RWPE2 (cell line): ENCODE measurements at regions not wholly inside any gene's neighbourhood (a gene's known extent, or its start where the extent isn't known, plus 50 kb on each side); places are given as distances from the start of the nearest gene placed in this dataset.

Experiments used
- ATAC-seq: fragments of 200-7000 bp; cut with Tn5 transposase; 3 replicates; pipeline ENCODE4 v1.9.1; 2021; ENCODE audit warnings: low read depth
- DNase-seq: peaks from one replicate; pipeline ENCODE4 v3.0.0-alpha.2; 2020; ENCODE audit warnings: low spot score
- H3K27ac ChIP-seq: fragments of 450-650 bp; 2 replicates; pipeline ENCODE4 v1.5.1; 2017; ENCODE audit warnings: mild to moderate bottlenecking; ENCODE audit not compliant: poor library complexity, severe bottlenecking
- H3K27me3 ChIP-seq: fragments of 250-450 bp; sonication (Bioruptor Pico); 2 replicates; pipeline ENCODE4 v1.5.1; 2021; ENCODE audit warnings: mild to moderate bottlenecking, moderate library complexity; ENCODE audit not compliant: insufficient read depth, poor library complexity, severe bottlenecking
- H3K36me3 ChIP-seq: fragments of 250-450 bp; sonication (Bioruptor Pico); 2 replicates; pipeline ENCODE4 v1.5.1; 2020; ENCODE audit warnings: low read depth, mild to moderate bottlenecking, moderate library complexity
- H3K4me1 ChIP-seq: fragments of 250-450 bp; sonication (Bioruptor Pico); 2 replicates; pipeline ENCODE4 v1.5.1; 2021; ENCODE audit warnings: mild to moderate bottlenecking, moderate library complexity; ENCODE audit not compliant: insufficient read depth, poor library complexity, severe bottlenecking
- H3K4me3 ChIP-seq: fragments of 250-450 bp; sonication (Bioruptor Pico); 2 replicates; pipeline ENCODE4 v1.5.1; 2021; ENCODE audit warnings: mild to moderate bottlenecking, moderate library complexity; ENCODE audit not compliant: severe bottlenecking
- H3K9me3 ChIP-seq: fragments of 250-450 bp; sonication (Bioruptor Pico); 2 replicates; pipeline ENCODE4 v1.5.1; 2021; ENCODE audit warnings: mild to moderate bottlenecking, moderate library complexity; ENCODE audit not compliant: severe bottlenecking
- TF ChIP-seq, protein P1 (sequence below): fragments of 450-650 bp; IDR thresholded peaks from one replicate; pipeline ENCODE4 v1.5.1; 2017; ENCODE audit warnings: mild to moderate bottlenecking, moderate library complexity; ENCODE audit not compliant: poor library complexity, severe bottlenecking

DNA sequence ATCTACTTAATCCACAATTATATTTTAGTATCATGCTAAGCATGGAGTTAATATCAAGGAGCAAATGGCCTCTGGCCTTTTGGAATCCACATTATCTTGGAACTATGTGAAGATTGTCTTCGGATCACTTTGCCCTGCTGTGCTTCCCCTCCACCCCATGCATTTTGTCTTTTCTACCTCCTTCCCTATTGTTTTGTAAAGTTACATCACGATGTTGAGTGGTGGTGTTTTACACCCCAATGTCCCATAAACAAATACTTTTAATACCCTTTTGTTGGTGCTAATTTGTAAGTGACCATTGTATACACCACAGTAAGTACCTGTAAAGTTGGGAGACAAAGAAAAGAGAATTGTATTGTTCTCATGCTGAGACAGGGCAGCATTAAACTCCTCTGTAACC is 258.4 kb upstream of the ZNF717 start:
- H3K36me3 ChIP-seq, result no peaks in the 10 kb centered on the region
- TF ChIP-seq, protein P1, sequence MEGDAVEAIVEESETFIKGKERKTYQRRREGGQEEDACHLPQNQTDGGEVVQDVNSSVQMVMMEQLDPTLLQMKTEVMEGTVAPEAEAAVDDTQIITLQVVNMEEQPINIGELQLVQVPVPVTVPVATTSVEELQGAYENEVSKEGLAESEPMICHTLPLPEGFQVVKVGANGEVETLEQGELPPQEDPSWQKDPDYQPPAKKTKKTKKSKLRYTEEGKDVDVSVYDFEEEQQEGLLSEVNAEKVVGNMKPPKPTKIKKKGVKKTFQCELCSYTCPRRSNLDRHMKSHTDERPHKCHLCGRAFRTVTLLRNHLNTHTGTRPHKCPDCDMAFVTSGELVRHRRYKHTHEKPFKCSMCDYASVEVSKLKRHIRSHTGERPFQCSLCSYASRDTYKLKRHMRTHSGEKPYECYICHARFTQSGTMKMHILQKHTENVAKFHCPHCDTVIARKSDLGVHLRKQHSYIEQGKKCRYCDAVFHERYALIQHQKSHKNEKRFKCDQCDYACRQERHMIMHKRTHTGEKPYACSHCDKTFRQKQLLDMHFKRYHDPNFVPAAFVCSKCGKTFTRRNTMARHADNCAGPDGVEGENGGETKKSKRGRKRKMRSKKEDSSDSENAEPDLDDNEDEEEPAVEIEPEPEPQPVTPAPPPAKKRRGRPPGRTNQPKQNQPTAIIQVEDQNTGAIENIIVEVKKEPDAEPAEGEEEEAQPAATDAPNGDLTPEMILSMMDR, result no peak
- H3K27me3 ChIP-seq, result no peaks in the 10 kb centered on the region
- no peaks in the 10 kb centered on the region for H3K9me3 ChIP-seq
- H3K4me1 ChIP-seq, result peaks cover 25% of the 10 kb centered on the region
- DNase-seq (no peak), ATAC-seq (no peak)
- H3K4me3 ChIP-seq, result no peak overlapping the region
- H3K27ac ChIP-seq, result no peak overlapping the region

DNA sequence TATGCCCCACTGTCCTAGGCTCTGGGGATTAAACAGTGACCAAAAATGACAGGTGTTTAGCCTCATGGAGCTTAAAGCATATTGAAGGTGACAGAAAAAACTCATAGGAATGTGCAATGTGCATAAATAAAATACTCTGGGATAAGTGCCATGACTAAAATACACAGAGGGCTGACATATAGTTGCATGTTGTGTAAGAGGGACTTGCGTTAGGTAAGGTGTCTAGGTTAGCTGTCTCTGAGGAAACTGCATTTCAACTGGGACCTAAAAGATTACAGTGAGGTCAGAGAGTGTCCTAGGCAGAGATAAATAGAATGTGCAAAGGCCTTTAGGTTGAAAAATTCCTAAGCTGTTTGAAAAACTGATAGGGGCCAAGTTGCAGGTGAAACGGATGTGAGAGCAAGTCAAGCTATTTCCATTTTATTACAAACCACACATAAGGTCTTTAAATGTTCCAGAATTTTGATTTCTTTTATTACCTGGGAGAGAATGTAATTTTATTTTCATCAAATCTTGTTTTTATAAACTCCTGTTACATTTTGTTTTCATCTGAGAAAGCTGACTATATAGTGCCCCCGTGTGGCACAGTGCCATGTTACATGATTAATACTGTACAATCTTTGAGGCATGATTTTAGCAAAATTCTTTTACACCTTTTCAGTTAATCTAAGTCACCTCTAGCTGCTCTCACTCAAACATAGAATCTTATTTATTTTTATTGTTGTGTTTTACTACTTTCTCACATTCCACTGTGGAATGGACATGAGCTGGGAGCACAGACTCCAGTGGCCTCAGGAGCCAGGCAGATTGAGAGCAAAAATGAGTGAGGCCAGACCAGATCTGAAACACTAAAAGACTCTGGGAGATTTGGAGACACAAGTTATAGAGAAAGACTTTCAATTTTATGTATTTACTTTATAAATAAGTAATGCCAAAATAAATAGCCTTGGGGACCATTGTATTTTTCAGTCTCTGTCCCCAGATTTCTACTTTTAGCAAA is 259.6 kb upstream of the ZNF717 start:
- no peak overlapping the region for H3K27ac ChIP-seq
- no peak overlapping the region for H3K4me3 ChIP-seq
- TF ChIP-seq, protein P1, result peak; percentile 91
- peaks cover 16% of the 10 kb centered on the region for H3K4me1 ChIP-seq
- H3K27me3 ChIP-seq, result no peaks in the 10 kb centered on the region
- no peak for ATAC-seq
- H3K36me3 ChIP-seq, result no peaks in the 10 kb centered on the region
- DNase-seq, result no peak
- no peaks in the 10 kb centered on the region for H3K9me3 ChIP-seq

DNA sequence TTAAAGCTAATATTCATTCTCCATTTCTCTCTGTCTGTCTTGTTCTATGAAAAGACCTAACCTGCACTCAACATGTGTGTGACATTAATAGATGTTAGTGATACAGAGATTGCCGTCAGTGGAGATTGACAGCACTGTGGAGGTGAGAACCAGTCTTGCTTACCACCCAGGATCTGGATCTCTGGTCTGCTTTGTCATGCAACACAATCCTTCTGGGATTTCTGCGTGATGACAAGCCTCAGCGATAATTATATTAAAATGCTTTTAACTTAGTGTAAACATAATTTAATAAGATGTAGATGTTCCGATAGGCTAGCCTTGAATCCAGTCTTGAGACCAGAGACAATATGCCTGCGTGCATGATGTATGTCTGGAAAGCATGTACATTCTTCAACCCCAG is 262.0 kb upstream of the ZNF717 start:
- no peak for ATAC-seq
- no peak for DNase-seq
- Histone ChIP-seq H3K36me3 (no peaks in the 10 kb centered on the region), H3K27ac (no peak overlapping the region), H3K27me3 (no peaks in the 10 kb centered on the region), H3K9me3 (no peaks in the 10 kb centered on the region), H3K4me1 (peaks cover 19% of the 10 kb centered on the region), H3K4me3 (no peak overlapping the region)
- TF ChIP-seq, protein P1, result no peak

DNA sequence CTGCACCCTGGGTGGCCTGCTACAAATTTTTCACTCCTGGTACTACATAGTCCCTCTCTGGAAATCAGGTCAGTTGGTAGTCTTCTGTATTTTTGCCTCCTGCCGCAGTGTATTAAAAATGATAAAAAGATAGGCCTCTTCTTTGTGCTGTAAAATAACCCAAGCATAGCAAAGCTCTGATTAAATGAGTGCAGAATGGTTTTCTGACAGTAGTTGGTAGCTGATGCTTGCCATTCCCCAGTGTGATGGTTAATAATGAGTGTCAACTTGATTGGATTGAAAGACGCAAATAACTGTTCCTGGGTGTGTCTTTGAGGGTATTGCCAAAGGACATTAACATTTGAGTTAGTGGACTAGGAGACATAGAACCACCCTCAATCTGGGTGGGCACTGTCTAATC is 264.4 kb upstream of the ZNF717 start:
- Histone ChIP-seq H3K4me1 (peaks cover 19% of the 10 kb centered on the region), H3K27me3 (no peaks in the 10 kb centered on the region), H3K9me3 (no peaks in the 10 kb centered on the region), H3K36me3 (no peaks in the 10 kb centered on the region), H3K27ac (no peak overlapping the region), H3K4me3 (no peak overlapping the region)
- no peak for DNase-seq
- ATAC-seq, result no peak
- TF ChIP-seq, protein P1, result no peak

DNA sequence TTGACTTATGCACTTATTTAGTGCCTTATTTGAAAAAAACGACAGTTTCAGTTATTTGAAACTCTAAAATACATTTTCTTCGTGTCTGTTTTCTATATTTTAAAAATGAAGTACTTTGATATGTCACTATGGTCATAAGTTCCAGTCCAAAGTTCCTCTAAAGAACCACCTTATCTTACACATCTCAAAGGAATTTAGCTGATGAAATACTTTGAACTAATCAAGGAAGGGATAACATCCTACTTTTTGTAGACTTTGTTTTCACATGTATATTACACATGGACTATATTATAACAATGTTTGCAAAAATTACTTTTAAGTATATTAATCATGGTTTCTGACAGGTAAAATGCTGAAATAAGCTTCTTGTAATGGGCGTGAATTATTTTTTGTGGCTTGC is 265.8 kb upstream of the ZNF717 start:
- no peaks in the 10 kb centered on the region for H3K9me3 ChIP-seq
- no peak overlapping the region for H3K27ac ChIP-seq
- H3K4me3 ChIP-seq, result no peak overlapping the region
- TF ChIP-seq, protein P1, result no peak
- H3K36me3 ChIP-seq, result no peaks in the 10 kb centered on the region
- DNase-seq (no peak), ATAC-seq (peak; percentile 80)
- H3K27me3 ChIP-seq, result no peaks in the 10 kb centered on the region
- peaks cover 19% of the 10 kb centered on the region for H3K4me1 ChIP-seq
